Tibial nerve (tissue), 4 donors: ENCODE measurements at regions not wholly inside any gene's neighbourhood (a gene's known extent, or its start where the extent isn't known, plus 50 kb on each side); places are given as distances from the start of the nearest gene placed in this dataset.
"Not testable (repeated sequence)": the region's sequence is repeated elsewhere in the genome, so short reads cannot be mapped to it uniquely, and the experiment has no call there.

Source experiments
- CTCF ChIP-seq, 5 experiments: fragments of 200-600 bp in 3 of 5; fragments of 450-650 bp in 2 of 5; sonication (generic) in 3 of 5; IDR thresholded peaks; one replicate each; pipeline ENCODE4 v1.5.1; 2016 to 2019; ENCODE audit warnings: antibody characterized with exemption in 5 of 5, mild to moderate bottlenecking in 3 of 5, moderate library complexity in 2 of 5
- EP300 ChIP-seq, 2 donors: sonication (generic); formaldehyde crosslinking; IDR thresholded peaks; one replicate each; pipeline ENCODE4 v1.6.1; 2017; ENCODE audit warnings: antibody characterized with exemption in 2 of 2, mild to moderate bottlenecking in 1 of 2
- POLR2A ChIP-seq, 2 donors: fragments of 450-650 bp; IDR thresholded peaks; one replicate each; pipeline ENCODE4 v1.6.1; 2017; ENCODE audit warnings: antibody characterized with exemption in 2 of 2, mild to moderate bottlenecking in 2 of 2, moderate library complexity in 2 of 2

GRCh38 chr2:87404411-87405255 is 343.3 kb upstream of the PLGLB2 start:
- not testable (repeated sequence) for TF ChIP-seq CTCF, POLR2A, EP300 (IDR thresholded peaks at IDR 0.05)
